Esophagus muscularis mucosa (tissue), 3 donors: ENCODE measurements at regions not wholly inside any gene's neighbourhood (a gene's known extent, or its start where the extent isn't known, plus 50 kb on each side); places are given as distances from the start of the nearest gene placed in this dataset.

Experiments used
- POLR2AphosphoS5 ChIP-seq, 2 donors: sonication (generic); formaldehyde crosslinking; IDR thresholded peaks; one replicate each; pipeline ENCODE4 v1.6.1; 2017; ENCODE audit warnings: antibody characterized with exemption in 2 of 2
- TF ChIP-seq, protein P1 (sequence below), 3 experiments: fragments of 200-600 bp in 2 of 3; fragments of 450-650 bp in 1 of 3; sonication (generic) in 2 of 3; IDR thresholded peaks; one replicate each; pipeline ENCODE4 v1.5.1; 2017 to 2019; ENCODE audit warnings: antibody characterized with exemption in 3 of 3, mild to moderate bottlenecking in 2 of 3, moderate library complexity in 1 of 3

DNA sequence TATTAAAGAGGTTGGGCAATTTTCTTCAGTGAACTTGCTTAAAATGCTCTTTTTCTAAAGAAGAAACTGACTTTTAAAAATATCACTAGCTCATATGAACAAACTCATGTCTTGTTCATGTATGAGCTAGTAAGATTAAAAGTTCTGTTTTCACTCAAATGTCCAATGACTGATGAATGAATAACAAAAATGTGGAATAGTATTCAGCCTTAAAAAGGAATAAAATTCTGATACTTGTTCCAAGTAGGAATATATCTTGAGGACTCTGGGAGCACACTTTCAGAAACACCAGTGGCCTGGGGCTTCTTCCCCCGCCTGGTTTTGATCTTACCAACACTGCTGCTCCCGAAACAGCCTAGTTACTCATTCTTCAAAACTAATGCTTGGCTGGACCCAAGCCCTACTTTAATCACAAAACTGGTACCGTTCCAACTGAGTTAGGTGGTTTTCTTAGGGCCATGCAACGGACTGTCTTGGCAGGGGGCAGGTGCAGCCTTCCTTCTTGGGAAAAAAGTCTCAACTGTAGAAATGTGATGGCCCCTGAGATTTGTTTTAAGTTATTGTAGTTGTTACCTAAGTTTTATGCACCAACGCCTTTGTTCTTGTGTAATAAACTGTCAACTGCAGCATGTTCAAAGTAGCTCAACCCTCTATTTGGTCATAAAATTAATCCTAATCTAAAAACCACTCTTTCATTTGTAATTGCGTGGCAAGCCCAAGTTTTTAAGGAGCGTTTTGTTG lies 116.0 kb downstream of the ETS2 start:
- TF ChIP-seq, protein P1, sequence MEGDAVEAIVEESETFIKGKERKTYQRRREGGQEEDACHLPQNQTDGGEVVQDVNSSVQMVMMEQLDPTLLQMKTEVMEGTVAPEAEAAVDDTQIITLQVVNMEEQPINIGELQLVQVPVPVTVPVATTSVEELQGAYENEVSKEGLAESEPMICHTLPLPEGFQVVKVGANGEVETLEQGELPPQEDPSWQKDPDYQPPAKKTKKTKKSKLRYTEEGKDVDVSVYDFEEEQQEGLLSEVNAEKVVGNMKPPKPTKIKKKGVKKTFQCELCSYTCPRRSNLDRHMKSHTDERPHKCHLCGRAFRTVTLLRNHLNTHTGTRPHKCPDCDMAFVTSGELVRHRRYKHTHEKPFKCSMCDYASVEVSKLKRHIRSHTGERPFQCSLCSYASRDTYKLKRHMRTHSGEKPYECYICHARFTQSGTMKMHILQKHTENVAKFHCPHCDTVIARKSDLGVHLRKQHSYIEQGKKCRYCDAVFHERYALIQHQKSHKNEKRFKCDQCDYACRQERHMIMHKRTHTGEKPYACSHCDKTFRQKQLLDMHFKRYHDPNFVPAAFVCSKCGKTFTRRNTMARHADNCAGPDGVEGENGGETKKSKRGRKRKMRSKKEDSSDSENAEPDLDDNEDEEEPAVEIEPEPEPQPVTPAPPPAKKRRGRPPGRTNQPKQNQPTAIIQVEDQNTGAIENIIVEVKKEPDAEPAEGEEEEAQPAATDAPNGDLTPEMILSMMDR (IDR thresholded peaks at IDR 0.05) = no peak
- no peak for TF ChIP-seq POLR2AphosphoS5 (IDR thresholded peaks at IDR 0.05)
